Right lobe of liver (tissue), 6 donors: ENCODE measurements at regions not wholly inside any gene's neighbourhood (a gene's known extent, or its start where the extent isn't known, plus 50 kb on each side); places are given as distances from the start of the nearest gene placed in this dataset.
"Not testable (repeated sequence)": the region's sequence is repeated elsewhere in the genome, so short reads cannot be mapped to it uniquely, and the experiment has no call there.

Experiments
- ATAC-seq, 4 donors: fragments of 200-7000 bp; cut with Tn5 transposase; one replicate each; pipeline ENCODE4 v1.9.1; 2020; ENCODE audit warnings: mild to moderate bottlenecking in 4 of 4, moderate library complexity in 4 of 4
- DNase-seq, 3 donors: peaks; one replicate each; pipeline ENCODE4 v3.0.0-alpha.2; 2020
- H3K27ac ChIP-seq, 3 donors: fragments of 200-600 bp; one replicate each; pipeline ENCODE4 v1.8.0; 2022
- H3K27me3 ChIP-seq, 2 donors: fragments of 200-600 bp; one replicate each; pipeline ENCODE4 v1.8.0; 2022
- H3K36me3 ChIP-seq, 4 donors: fragments of 200-600 bp; sonication (generic) in 1 of 4; one replicate each; pipeline versions ENCODE4 v1.5.1 to v1.8.0; 2017 to 2022; ENCODE audit warnings: control low read depth in 1 of 4
- H3K4me1 ChIP-seq, 4 donors: fragments of 200-600 bp; sonication (generic) in 1 of 4; one replicate each; pipeline versions ENCODE4 v1.5.1 to v1.8.0; 2017 to 2022; ENCODE audit warnings: control low read depth in 1 of 4
- H3K4me3 ChIP-seq, 3 donors: fragments of 200-600 bp; one replicate each; pipeline ENCODE4 v1.8.0; 2022
- H3K9me3 ChIP-seq, 4 donors: fragments of 200-600 bp; sonication (generic) in 1 of 4; one replicate each; pipeline versions ENCODE4 v1.5.1 to v1.8.0; 2017 to 2022; ENCODE audit warnings: control low read depth in 1 of 4
- CTCF ChIP-seq, 4 donors: fragments of 200-600 bp in 3 of 4; fragments of 450-650 bp in 1 of 4; IDR thresholded peaks; one replicate each; pipeline versions ENCODE4 v1.5.1 to v1.8.0; 2016 to 2022; ENCODE audit warnings: antibody characterized with exemption in 4 of 4, mild to moderate bottlenecking in 2 of 4
- POLR2A ChIP-seq: fragments of 450-650 bp; IDR thresholded peaks from one replicate; pipeline ENCODE4 v1.6.1; 2017; ENCODE audit warnings: antibody characterized with exemption, mild to moderate bottlenecking
- whole genome bisulfite sequencing: methylation state at CpG from one replicate; pipeline ENCODE4 v1.1.6; 2018; ENCODE audit warnings: low coverage, low lambda C conversion rate; ENCODE audit not compliant: insufficient coverage; ENCODE audit errors: missing lambda C conversion rate; 5-methylcytosine and 5-hydroxymethylcytosine counted together
- intact Hi-C, 2 donors: fragments of 100-400 bp; cut with DNase I; formaldehyde crosslinking; loops; one replicate each; pipeline versions ENCODE4 v1.11.2 to v1.14.1; 2022
- donor health status: DM: no; HTN: yes; CAD: no.
- donor health status: DM: no; HTN: no; CAD: no.
- donor health status: DM: no; HTN: no; CAD: no.
- donor health status: DM: no; HTN: yes; CAD: no.
- donor health status: DM: no; HTN: yes; CAD: no.

GRCh38 chr6:76876922-76877553 lies 586.3 kb downstream of the HTR1B start:
- Histone ChIP-seq H3K27me3 (no peaks in the 10 kb centered on the region), H3K9me3 (no peaks in the 10 kb centered on the region), H3K4me1 (no peaks in the 10 kb centered on the region), H3K27ac (no peak overlapping the region), H3K4me3 (peak overlapping the region in 1 of 3 donors; percentile 52), H3K36me3 (no peaks in the 10 kb centered on the region)
- intact Hi-C loops, result no loop called here
- peak; percentile 84 to 98 (median 90) for ATAC-seq
- 41% methylated on average over 7 of the region's 10 CpGs for WGBS
- DNase-seq, result peak in 1 of 3 donors; percentile 52
- TF ChIP-seq POLR2A (no peak), CTCF (IDR thresholded peaks at IDR 0.05) (peak; percentile 19 to 56 (median 38))

GRCh38 chr6:76876430-76876829 lies 586.9 kb downstream of the HTR1B start:
- H3K9me3 ChIP-seq, ATAC-seq, DNase-seq, H3K36me3 ChIP-seq, H3K4me1 ChIP-seq, H3K27ac ChIP-seq, intact Hi-C loops, H3K27me3 ChIP-seq: not testable (repeated sequence)
- WGBS, result no CpG with 5 or more reads among the region's 18 CpGs
- peak overlapping the region in 1 of 3 donors; percentile 52 for H3K4me3 ChIP-seq

- TF ChIP-seq POLR2A (no peak), CTCF (IDR thresholded peaks at IDR 0.05) (no peak)
- Histone ChIP-seq H3K27me3 (no peaks in the 10 kb centered on the region), H3K9me3 (no peaks in the 10 kb centered on the region), H3K4me1 (no peaks in the 10 kb centered on the region), H3K4me3 (no peak overlapping the region), H3K36me3 (no peaks in the 10 kb centered on the region), H3K27ac (no peak overlapping the region)
- ATAC-seq, result no peak
- no peak for DNase-seq
- WGBS, result 43% methylated on average over 3 of the region's 3 CpGs
- intact Hi-C loops, result no loop called here
These were observed 596.1 kb downstream of the HTR1B start for GRCh38 chr6:76867182-76867581.

GRCh38 chr6:76866091-76866915 lies 597.0 kb downstream of the HTR1B start:
- ATAC-seq (no peak), DNase-seq (no peak)
- WGBS, result 51% methylated on average over 5 of the region's 5 CpGs
- intact Hi-C loops, result no loop called here
- Histone ChIP-seq H3K36me3 (no peaks in the 10 kb centered on the region), H3K9me3 (no peaks in the 10 kb centered on the region), H3K4me3 (no peak overlapping the region), H3K27me3 (no peaks in the 10 kb centered on the region), H3K27ac (no peak overlapping the region), H3K4me1 (no peaks in the 10 kb centered on the region)
- TF ChIP-seq POLR2A (no peak), CTCF (IDR thresholded peaks at IDR 0.05) (no peak)

GRCh38 chr6:76862936-76863335 lies 600.4 kb downstream of the HTR1B start:
- Histone ChIP-seq H3K4me3 (no peak overlapping the region), H3K27ac (no peak overlapping the region), H3K27me3 (no peaks in the 10 kb centered on the region), H3K36me3 (no peaks in the 10 kb centered on the region), H3K9me3 (no peaks in the 10 kb centered on the region), H3K4me1 (no peaks in the 10 kb centered on the region)
- intact Hi-C loops, result no loop called here
- TF ChIP-seq CTCF (IDR thresholded peaks at IDR 0.05) (no peak), POLR2A (no peak)
- DNase-seq (no peak), ATAC-seq (no peak)
- WGBS, result 58% methylated on average over 1 of the region's 1 CpG
